Omental fat pad (tissue), 3 donors: ENCODE measurements at regions not wholly inside any gene's neighbourhood (a gene's known extent, or its start where the extent isn't known, plus 50 kb on each side); places are given as distances from the start of the nearest gene placed in this dataset.

Experiments
- ATAC-seq: fragments of 150-250 bp; one replicate; pipeline ENCODE4 v1.9.1; 2016; ENCODE audit warnings: mild to moderate bottlenecking, moderate library complexity; ENCODE audit not compliant: low FRiP score
- DNase-seq: peaks from one replicate; pipeline ENCODE4 v3.0.0-alpha.2; 2019; ENCODE audit warnings: low spot score
- TF ChIP-seq, protein P1 (sequence below), 3 donors: fragments of 450-650 bp; IDR thresholded peaks; one replicate each; pipeline ENCODE4 v1.5.1; 2016 to 2017; ENCODE audit warnings: antibody characterized with exemption in 3 of 3, mild to moderate bottlenecking in 3 of 3, moderate library complexity in 2 of 3

DNA sequence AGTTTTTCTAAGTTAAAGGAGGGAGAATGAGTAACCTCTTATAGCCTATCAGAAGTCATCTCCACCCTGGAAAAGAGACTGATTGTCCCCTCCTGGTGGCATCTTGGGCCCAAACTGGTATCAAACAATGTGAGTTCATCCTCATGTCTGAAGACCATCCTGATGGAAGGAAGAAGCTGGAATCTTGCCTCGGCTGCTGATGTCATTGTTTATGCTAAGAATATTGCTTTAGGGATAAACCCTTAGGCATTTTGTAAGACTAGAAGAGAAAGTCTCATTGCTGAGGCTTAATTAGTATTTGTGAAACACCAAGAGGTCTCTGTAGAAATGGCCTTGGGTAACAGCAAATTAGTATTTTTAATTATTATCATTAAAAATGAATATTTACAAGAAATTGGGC is 65.7 kb upstream of the KCNN2 start:
- ATAC-seq (no peak), DNase-seq (no peak)
- TF ChIP-seq, protein P1, sequence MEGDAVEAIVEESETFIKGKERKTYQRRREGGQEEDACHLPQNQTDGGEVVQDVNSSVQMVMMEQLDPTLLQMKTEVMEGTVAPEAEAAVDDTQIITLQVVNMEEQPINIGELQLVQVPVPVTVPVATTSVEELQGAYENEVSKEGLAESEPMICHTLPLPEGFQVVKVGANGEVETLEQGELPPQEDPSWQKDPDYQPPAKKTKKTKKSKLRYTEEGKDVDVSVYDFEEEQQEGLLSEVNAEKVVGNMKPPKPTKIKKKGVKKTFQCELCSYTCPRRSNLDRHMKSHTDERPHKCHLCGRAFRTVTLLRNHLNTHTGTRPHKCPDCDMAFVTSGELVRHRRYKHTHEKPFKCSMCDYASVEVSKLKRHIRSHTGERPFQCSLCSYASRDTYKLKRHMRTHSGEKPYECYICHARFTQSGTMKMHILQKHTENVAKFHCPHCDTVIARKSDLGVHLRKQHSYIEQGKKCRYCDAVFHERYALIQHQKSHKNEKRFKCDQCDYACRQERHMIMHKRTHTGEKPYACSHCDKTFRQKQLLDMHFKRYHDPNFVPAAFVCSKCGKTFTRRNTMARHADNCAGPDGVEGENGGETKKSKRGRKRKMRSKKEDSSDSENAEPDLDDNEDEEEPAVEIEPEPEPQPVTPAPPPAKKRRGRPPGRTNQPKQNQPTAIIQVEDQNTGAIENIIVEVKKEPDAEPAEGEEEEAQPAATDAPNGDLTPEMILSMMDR (IDR thresholded peaks at IDR 0.05): no peak

DNA sequence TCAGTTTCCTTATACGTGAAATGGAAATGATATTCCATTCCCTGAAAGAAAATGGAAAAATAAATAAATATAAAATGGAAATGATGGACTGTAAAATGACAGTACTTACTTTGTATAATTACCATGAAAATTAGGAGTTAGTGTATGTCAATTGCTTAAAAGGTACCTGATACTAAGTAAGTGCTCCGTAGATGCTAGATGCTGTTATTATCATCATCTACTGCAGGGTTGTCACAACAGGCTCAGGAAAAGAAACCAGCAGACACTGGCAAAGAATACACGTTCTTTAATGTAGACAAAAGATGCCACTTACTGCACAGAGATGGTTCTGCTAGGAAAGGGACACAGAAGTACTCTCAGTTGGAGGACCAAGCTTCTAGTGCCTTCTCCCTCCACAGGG is 64.0 kb upstream of the KCNN2 start:
- TF ChIP-seq, protein P1 (IDR thresholded peaks at IDR 0.05): no peak
- no peak for DNase-seq
- ATAC-seq: no peak

DNA sequence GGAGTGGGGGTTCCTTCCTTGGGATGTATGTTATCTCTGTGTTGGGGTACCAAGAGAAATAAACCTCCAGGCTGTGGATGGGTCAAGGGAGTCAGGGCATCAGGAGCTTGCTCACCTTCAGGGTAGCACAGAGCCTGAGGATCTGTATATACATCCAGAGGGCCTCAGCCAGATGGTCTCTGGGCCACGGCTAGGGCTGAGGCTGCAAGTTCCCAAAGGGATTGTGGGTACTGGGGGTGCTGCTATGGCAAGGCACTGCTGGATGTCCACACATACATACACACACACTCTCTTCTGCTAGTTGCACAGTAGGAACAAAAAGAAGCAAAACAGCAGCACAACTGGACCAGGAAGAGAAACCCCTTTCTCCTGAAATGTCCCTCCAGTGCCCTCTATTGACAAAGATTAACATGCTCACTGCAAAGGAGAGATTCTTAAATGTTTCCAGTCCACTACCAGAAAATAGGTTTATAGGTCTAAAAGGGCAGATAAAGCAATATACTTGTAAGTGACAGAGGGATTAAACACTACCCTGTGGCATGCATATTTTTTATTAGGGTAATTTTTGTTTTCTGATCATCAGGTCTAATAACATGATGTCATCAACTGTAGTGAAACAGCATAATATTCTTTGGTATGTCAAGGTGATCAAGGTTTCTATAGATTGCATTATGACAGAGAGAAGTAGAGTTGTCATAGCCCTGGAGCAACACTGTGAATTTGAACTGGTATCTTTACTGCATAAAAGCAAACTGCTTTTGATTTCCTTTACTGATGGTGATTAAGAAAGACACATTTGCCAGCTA is 56.3 kb upstream of the KCNN2 start:
- TF ChIP-seq, protein P1 (IDR thresholded peaks at IDR 0.05): no peak
- no peak for ATAC-seq
- DNase-seq: no peak

DNA sequence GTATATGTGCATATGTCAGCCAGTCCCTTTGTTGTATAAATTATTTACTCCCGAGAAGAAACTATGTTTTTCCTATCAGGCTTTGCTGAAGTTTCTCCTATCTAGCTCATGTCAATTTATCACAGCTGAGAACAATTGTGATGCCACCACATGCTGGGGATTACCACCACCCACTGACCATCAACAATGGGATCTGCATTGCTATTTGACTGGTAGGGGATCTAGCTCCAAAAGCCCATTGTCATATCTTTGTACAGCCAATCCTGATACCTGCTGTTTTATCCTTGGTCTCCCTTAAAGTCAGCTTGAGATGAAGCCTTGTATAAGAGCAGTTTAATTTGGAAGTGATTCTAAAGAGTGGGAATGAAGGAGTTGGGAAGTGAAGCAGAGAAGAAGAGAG is 53.9 kb upstream of the KCNN2 start:
- DNase-seq (no peak), ATAC-seq (no peak)
- TF ChIP-seq, protein P1 (IDR thresholded peaks at IDR 0.05): no peak

DNA sequence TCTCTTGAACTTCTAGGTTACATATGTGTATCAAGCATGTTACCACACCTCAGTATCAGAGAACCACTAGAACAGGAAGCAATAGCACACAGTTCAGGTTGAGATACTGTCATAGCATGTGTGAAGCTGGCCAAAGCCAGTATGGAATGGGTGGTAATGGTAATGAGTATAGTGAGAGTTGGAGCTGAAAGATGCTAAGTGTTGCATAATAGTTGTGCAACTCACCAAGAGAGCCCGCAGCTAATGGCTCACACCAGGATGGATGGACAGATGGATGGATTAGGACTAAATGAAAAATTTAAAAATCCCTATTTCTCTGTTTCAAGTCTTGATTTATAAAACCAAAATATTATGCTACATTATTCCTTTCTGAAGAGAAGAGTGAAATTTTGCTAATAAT is 53.4 kb upstream of the KCNN2 start:
- TF ChIP-seq, protein P1 (IDR thresholded peaks at IDR 0.05): no peak
- ATAC-seq (no peak), DNase-seq (no peak)

DNA sequence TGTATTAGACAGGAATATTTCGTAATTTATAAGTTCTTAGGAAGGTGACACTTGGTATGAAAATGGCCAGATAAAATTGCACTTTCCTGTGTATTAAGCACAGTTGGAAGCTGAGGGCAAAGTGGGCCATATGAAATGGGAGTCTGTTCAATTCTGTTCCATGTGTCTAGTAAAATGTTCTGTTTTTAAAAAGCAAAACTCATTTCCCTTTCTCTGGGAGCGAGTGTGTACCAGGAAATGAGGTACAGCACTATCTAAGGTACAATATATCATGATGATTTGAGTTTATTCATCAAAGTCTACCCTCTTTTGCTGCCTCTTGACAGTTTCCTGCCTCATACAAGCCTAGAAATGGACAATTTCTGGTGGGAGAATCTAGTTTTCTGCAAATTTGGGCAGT is 51.2 kb upstream of the KCNN2 start:
- DNase-seq: no peak
- TF ChIP-seq, protein P1 (IDR thresholded peaks at IDR 0.05): no peak

DNA sequence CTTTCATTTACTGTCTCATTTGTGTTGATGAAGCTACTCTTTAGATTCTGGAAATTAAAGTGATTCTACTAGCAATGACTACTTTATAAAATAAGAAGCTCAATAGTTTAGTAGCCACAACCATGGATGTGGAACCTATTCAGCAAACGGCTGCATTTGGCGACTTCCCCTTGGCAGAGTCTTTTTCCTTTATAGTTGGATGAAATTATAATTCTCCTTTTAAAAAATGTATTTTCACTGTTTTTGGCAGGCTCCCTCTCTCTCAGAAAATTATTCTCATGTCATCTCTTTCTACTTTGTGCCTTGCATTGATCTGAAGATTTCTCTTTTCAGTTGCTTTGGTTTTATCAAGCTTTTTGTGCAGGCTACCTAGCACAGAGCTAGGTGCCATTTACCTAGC is 50.6 kb upstream of the KCNN2 start:
- DNase-seq (no peak), ATAC-seq (no peak)
- TF ChIP-seq, protein P1 (IDR thresholded peaks at IDR 0.05): no peak

More for the DNA sequence above, 51.2 kb upstream of the KCNN2 start:
- ATAC-seq: no peak
